Activated T-cell treated with anti-CD3 and anti-CD28 coated beads, Interleukin-2, amount 50 U/mL, for 72 hours (primary cell): ENCODE measurements at regions not wholly inside any gene's neighbourhood (a gene's known extent, or its start where the extent isn't known, plus 50 kb on each side); places are given as distances from the start of the nearest gene placed in this dataset.
"Not testable (repeated sequence)": the region's sequence is repeated elsewhere in the genome, so short reads cannot be mapped to it uniquely, and the experiment has no call there.

Experiments
- ATAC-seq, 2 donors: fragments of 150-1000 bp; cut with Tn5 transposase; replicated peaks in 1 of 2; 2 replicates each; pipeline ENCODE4 v1.10.0; 2021; ENCODE audit warnings: moderate library complexity in 2 of 2, mild to moderate bottlenecking in 1 of 2
- DNase-seq, 2 donors: peaks; one replicate each; pipeline ENCODE4 v3.0.0; 2021 to 2022; ENCODE audit warnings: mixed read lengths in 1 of 2
- H3K27ac Mint-ChIP-seq: one replicate; pipeline ENCODE4 v1.8.0; 2022; ENCODE audit warnings: mild to moderate bottlenecking, moderate library complexity, mixed read lengths
- H3K27me3 Mint-ChIP-seq: one replicate; pipeline ENCODE4 v1.8.0; 2022; ENCODE audit warnings: low read depth, mixed read lengths
- H3K36me3 Mint-ChIP-seq, 2 donors: one replicate each; pipeline ENCODE4 v1.8.0; 2022; ENCODE audit warnings: mixed read lengths in 2 of 2, mild to moderate bottlenecking in 1 of 2; ENCODE audit not compliant: insufficient read depth in 2 of 2
- H3K4me1 Mint-ChIP-seq: one replicate; pipeline ENCODE4 v1.8.0; 2022; ENCODE audit warnings: low read depth, mixed read lengths
- H3K4me3 Mint-ChIP-seq, 2 donors: one replicate each; pipeline ENCODE4 v1.8.0; 2022; ENCODE audit warnings: mild to moderate bottlenecking in 2 of 2, mixed read lengths in 2 of 2, moderate library complexity in 2 of 2
- H3K9me3 Mint-ChIP-seq, 2 donors: one replicate each; pipeline ENCODE4 v1.8.0; 2022; ENCODE audit warnings: mixed read lengths in 2 of 2

DNA sequence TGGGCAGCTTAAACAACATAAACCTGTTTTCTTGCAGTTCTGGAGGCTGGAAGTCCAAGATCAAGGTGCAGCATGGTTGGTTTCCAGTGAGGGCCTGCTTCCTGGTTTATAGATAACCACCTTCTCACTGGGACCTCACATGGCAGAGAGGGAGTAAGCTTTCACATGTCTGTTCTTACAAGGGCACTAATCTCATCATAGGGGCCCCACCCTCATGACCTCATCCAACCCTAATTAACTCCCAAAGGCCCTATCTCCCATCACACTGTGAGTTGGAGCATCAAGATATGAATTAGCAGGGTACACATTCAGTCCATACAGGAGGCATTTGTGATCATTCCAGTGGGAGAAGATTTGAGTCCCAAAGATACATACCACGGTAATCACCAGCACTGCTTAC is 50.5 kb upstream of the GRIN2A start:
- DNase-seq (no peak), ATAC-seq (no peak)
- no peaks in the 10 kb centered on the region for H3K4me1 Mint-ChIP-seq
- H3K9me3 Mint-ChIP-seq, result peaks cover 9 to 13% of the 10 kb centered on the region in 2 donors
- H3K36me3 Mint-ChIP-seq, result peaks cover 4 to 10% of the 10 kb centered on the region in 2 donors
- H3K4me3 Mint-ChIP-seq, result no peak overlapping the region
- H3K27ac Mint-ChIP-seq, result no peak overlapping the region
- no peaks in the 10 kb centered on the region for H3K27me3 Mint-ChIP-seq

DNA sequence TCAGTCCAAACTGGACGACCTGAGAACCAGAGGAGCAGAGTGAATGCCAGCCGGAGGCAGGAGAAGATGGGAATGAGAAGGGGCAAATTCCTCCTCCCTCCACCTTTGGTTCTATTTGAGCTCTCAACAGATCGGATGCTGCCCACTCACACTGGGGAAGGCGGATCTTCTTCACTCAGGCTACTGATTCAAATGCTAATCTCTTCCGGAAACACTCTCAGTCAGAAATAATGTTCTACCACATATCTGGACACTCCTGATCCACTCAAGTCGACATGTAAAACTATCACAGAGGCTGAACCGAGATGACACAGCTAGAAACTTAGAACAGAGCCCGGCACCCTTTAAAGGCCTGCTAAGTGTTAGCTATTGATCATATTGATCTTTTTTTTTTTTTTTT is 57.4 kb upstream of the GRIN2A start:
- ATAC-seq (no peak), DNase-seq (no peak)
- peaks cover 7% of the 10 kb centered on the region for H3K27me3 Mint-ChIP-seq
- no peaks in the 10 kb centered on the region for H3K36me3 Mint-ChIP-seq
- no peak overlapping the region for H3K27ac Mint-ChIP-seq
- H3K9me3 Mint-ChIP-seq, result no peaks in the 10 kb centered on the region
- H3K4me1 Mint-ChIP-seq, result no peaks in the 10 kb centered on the region
- H3K4me3 Mint-ChIP-seq, result no peak overlapping the region

- Mint-ChIP-seq H3K4me3 (no peak overlapping the region), H3K27me3 (peaks cover 7% of the 10 kb centered on the region), H3K27ac (no peak overlapping the region), H3K36me3 (no peaks in the 10 kb centered on the region), H3K4me1 (no peaks in the 10 kb centered on the region), H3K9me3 (no peaks in the 10 kb centered on the region)
- DNase-seq (no peak), ATAC-seq (no peak)
Measured at GRCh38 chr16:10240854-10241613, 58.8 kb upstream of the GRIN2A start.

- H3K27me3 Mint-ChIP-seq, result peaks cover 7% of the 10 kb centered on the region
- no peak for ATAC-seq
- DNase-seq, result no peak
- no peak overlapping the region for H3K4me3 Mint-ChIP-seq
- no peaks in the 10 kb centered on the region for H3K9me3 Mint-ChIP-seq
- no peak overlapping the region for H3K27ac Mint-ChIP-seq
- no peaks in the 10 kb centered on the region for H3K4me1 Mint-ChIP-seq
- no peaks in the 10 kb centered on the region for H3K36me3 Mint-ChIP-seq
Measured at GRCh38 chr16:10242097-10242496, 59.9 kb upstream of the GRIN2A start.

GRCh38 chr16:10242916-10243315 is 60.7 kb upstream of the GRIN2A start:
- no peak overlapping the region for H3K4me3 Mint-ChIP-seq
- ATAC-seq (no peak), DNase-seq (no peak)
- H3K27me3 Mint-ChIP-seq, result peaks cover 7% of the 10 kb centered on the region
- no peaks in the 10 kb centered on the region for H3K9me3 Mint-ChIP-seq
- H3K36me3 Mint-ChIP-seq, result no peaks in the 10 kb centered on the region
- no peaks in the 10 kb centered on the region for H3K4me1 Mint-ChIP-seq
- no peak overlapping the region for H3K27ac Mint-ChIP-seq

DNA sequence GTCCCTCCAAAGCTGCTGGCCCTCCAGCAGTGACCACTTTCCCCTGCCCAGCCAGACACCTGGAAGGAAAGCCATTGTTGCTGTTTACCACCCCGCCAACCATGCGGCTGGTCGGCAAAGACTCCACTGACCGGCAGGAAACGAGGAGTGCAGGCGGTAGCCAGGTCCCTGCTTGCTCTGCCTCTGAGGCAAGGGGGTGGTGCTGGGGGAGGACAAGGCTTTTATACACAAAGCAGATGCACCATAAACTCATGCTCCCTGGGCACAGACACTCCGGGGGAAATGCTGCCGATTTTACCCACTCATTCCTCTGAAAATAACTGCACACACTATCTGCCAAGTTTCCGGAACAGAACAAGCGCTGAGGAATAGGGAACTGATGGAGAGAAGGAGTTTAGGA is 62.8 kb upstream of the GRIN2A start:
- DNase-seq (no peak), ATAC-seq (no peak)
- H3K27me3 Mint-ChIP-seq, result peaks cover 7% of the 10 kb centered on the region
- no peaks in the 10 kb centered on the region for H3K4me1 Mint-ChIP-seq
- H3K27ac Mint-ChIP-seq, result no peak overlapping the region
- H3K36me3 Mint-ChIP-seq, result no peaks in the 10 kb centered on the region
- H3K4me3 Mint-ChIP-seq, result no peak overlapping the region
- H3K9me3 Mint-ChIP-seq, result no peaks in the 10 kb centered on the region

DNA sequence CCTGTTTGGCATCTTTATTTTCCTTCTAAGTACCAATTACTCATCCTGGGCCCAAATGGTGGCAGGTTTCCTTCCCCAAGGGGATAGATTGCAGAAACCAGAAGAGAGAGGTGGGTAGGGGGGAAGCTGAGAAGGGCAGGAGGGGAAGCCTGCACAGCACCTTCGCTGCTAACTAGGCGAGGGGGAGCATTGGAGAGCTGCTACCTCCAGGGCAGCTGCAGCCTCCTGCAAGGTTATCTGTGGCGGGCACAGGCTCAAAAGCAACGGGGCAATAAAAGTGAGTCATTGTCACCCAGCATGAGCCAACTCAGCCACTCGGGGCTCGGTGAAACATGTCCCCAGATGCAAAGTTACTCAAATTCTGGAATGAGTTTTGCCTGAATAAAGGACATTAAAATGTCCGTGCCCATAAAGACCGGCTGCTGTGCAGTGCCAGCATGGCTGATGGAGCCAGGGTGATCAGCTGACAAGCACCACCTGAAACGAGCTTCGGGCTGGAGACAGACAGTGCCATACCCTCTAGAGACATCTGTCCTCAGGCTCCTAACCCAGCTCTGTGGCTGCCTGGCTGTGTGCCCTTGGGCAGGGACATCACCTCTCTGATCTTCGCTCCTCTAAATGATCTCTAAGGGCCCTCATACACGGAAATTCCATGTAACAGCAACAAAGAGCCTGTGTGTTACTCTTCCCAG is 68.1 kb upstream of the GRIN2A start:
- Mint-ChIP-seq H3K36me3 (no peaks in the 10 kb centered on the region), H3K9me3 (no peaks in the 10 kb centered on the region), H3K27ac (no peak overlapping the region), H3K4me3 (no peak overlapping the region), H3K4me1 (no peaks in the 10 kb centered on the region), H3K27me3 (no peaks in the 10 kb centered on the region)
- no peak for DNase-seq
- no peak for ATAC-seq

DNA sequence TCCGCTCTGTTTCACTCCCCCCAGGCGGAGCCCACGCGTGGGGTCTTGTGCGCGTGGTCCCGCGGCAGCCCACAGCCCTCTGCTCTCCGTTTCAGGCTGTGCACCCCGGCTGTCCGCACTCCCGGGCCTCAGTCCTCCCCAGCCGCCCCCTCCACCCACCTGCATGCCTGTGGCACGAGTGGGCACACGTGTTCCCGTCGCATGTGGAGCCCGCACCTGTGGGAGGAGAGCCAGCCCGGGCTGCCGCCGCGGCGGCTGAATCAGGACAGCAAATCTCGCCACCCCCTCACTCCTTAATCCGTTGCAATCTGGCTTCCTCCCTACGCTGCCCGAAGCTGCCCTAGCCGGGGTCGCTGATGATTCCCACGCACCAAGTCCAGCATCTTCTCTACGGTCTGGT is 69.9 kb upstream of the GRIN2A start:
- Mint-ChIP-seq H3K27me3 (peaks cover 10% of the 10 kb centered on the region), H3K4me3 (no peak overlapping the region), H3K36me3 (no peaks in the 10 kb centered on the region), H3K4me1 (peaks cover 9% of the 10 kb centered on the region), H3K9me3 (no peaks in the 10 kb centered on the region), H3K27ac (no peak overlapping the region)
- no peak for DNase-seq
- ATAC-seq, result no peak

GRCh38 chr16:10253409-10253808 is 71.2 kb upstream of the GRIN2A start:
- no peak overlapping the region for H3K27ac Mint-ChIP-seq
- H3K36me3 Mint-ChIP-seq, result no peaks in the 10 kb centered on the region
- H3K27me3 Mint-ChIP-seq, result peaks cover 10% of the 10 kb centered on the region
- ATAC-seq, result no peak
- no peak for DNase-seq
- peaks cover 11% of the 10 kb centered on the region for H3K4me1 Mint-ChIP-seq
- no peak overlapping the region for H3K4me3 Mint-ChIP-seq
- H3K9me3 Mint-ChIP-seq, result no peaks in the 10 kb centered on the region

GRCh38 chr16:10255728-10256127 is 73.5 kb upstream of the GRIN2A start:
- Mint-ChIP-seq H3K27me3 (peaks cover 10% of the 10 kb centered on the region), H3K36me3 (no peaks in the 10 kb centered on the region), H3K4me1 (peaks cover 11% of the 10 kb centered on the region), H3K27ac (no peak overlapping the region), H3K4me3 (no peak overlapping the region), H3K9me3 (no peaks in the 10 kb centered on the region)
- ATAC-seq (no peak), DNase-seq (no peak)

DNA sequence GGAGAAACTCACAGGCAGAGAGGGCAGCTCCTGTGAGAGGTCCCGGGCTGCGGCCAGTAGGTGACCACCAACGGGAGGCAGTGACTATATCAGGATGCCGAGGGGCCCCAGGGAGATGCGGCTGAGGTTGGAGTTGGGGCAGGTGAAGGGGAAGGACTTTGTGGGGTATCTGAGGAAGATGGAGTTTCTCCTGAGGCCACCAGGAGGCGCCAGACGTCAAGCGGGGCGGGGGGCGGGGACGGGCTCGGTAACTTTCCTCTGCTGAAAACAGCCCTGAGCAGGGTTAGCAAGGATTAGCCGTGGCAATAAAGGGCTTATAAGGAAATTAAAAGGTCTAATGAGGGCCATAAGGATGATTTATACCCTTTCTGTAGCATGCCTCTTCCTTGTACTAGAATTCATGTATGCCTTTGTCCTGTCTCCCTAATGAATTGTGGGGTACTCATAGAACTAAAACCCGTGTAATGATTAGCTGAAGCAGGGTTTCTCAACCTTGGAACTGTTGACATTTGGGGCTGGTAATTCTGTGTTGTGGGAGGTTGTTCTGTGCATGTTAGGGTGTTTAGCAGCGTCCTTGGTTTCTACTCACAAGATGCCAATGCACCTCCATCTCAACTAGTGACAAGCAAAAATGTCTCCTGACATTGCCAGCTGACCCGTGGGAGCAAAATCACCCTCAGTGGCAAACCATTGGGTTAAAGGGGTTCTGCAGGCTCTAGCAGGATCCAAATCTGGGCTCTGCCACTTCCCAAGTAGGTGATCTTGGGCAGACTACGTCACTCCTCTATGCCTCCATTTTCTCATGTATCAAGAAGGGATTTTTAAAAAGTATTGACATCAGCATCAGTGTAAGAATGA is 74.8 kb upstream of the GRIN2A start:
- Mint-ChIP-seq H3K27me3 (peaks cover 10% of the 10 kb centered on the region), H3K4me1 (peaks cover 11% of the 10 kb centered on the region), H3K4me3 (no peak overlapping the region), H3K36me3 (no peaks in the 10 kb centered on the region), H3K9me3 (no peaks in the 10 kb centered on the region), H3K27ac (no peak overlapping the region)
- ATAC-seq, result peak; percentile 45 to 64
- DNase-seq, result peak; percentile 42 to 43

- H3K36me3 Mint-ChIP-seq, ATAC-seq, H3K27ac Mint-ChIP-seq, H3K9me3 Mint-ChIP-seq, DNase-seq, H3K4me3 Mint-ChIP-seq, H3K27me3 Mint-ChIP-seq: not testable (repeated sequence)
- H3K4me1 Mint-ChIP-seq, result peaks cover 11% of the 10 kb centered on the region
Measured at GRCh38 chr16:10257642-10258251, 75.5 kb upstream of the GRIN2A start.
